CD4-positive, alpha-beta T cell treated with Interleukin-21 for 1 hour (primary cell): ENCODE measurements at regions not wholly inside any gene's neighbourhood (a gene's known extent, or its start where the extent isn't known, plus 50 kb on each side); places are given as distances from the start of the nearest gene placed in this dataset.
"Not testable (repeated sequence)": the region's sequence is repeated elsewhere in the genome, so short reads cannot be mapped to it uniquely, and the experiment has no call there.

Experiments used
- DNase-seq: peaks from one replicate; pipeline ENCODE4 v3.0.0-alpha.2; 2020

- DNase-seq, result no peak
These were observed 687.7 kb upstream of the ARRDC3 start for GRCh38 chr5:92070786-92071185.

- DNase-seq, result no peak
These were observed 681.9 kb upstream of the ARRDC3 start for GRCh38 chr5:92064993-92065392.

GRCh38 chr5:92051741-92052140, 668.6 kb upstream of the ARRDC3 start:
- DNase-seq, result no peak

DNA sequence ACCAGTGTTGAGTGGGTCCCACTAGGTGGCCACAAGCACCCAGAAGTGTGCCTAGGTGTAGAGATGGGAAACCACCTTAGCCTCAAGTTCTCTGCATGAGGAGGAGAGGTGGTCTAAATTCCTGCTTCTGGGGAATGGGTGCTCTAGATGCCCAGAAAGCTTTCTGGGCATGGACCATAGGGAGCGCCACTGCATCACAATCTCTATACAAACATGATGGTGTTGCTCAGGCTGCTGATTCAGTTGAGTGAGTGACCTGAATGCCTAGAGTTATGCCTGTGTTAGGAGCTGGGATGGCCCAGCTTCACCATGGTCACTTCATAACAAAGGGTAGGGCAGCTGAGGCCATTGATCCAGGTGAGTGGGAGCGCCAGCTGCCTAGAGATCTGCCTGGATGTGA, 667.9 kb upstream of the ARRDC3 start:
- no peak for DNase-seq

- no peak for DNase-seq
These were observed 659.0 kb upstream of the ARRDC3 start for GRCh38 chr5:92041911-92042660.

DNA sequence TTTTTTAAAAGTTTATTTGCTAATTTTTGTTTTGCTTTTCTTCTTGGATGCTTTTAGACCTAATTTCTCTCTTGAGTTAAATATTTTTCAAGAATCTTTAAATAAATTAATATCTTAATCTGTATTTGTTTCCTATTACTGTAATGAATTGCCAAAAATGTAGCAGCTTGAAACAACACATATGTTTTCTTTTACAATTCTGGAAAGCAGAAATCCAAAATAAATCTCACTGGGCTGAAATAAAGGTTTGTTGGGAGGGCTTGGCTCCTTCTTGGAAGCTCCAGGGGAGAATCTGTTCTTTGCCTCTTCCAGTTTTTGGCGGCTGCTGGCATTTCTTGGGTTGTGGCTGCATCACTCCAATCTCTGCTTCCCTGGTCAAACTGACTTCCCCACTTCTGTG, 658.1 kb upstream of the ARRDC3 start:
- DNase-seq, result no peak

- not testable (repeated sequence) for DNase-seq
These were observed 646.7 kb upstream of the ARRDC3 start for GRCh38 chr5:92029792-92030191.

DNA sequence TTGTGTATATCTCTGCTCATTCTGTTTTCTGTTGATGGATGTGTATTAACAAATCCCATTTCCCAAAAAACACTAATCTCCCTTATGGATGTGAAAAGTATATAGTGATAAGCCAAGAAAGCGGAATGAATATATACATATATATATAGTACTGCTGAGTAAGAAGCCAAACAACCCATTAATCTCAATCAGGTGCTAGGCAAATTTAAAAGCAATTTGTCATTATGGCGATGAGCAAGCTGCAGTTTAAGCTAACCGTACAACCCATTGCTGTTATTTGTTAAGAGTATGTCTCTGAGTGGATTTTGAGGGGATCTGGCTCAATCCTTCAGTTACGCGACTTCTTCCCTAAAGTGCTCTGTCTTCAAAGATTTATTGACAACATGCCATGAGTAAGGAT, 640.4 kb upstream of the ARRDC3 start:
- DNase-seq, result no peak

GRCh38 chr5:92023141-92023471, 640.0 kb upstream of the ARRDC3 start:
- DNase-seq, result no peak

DNA sequence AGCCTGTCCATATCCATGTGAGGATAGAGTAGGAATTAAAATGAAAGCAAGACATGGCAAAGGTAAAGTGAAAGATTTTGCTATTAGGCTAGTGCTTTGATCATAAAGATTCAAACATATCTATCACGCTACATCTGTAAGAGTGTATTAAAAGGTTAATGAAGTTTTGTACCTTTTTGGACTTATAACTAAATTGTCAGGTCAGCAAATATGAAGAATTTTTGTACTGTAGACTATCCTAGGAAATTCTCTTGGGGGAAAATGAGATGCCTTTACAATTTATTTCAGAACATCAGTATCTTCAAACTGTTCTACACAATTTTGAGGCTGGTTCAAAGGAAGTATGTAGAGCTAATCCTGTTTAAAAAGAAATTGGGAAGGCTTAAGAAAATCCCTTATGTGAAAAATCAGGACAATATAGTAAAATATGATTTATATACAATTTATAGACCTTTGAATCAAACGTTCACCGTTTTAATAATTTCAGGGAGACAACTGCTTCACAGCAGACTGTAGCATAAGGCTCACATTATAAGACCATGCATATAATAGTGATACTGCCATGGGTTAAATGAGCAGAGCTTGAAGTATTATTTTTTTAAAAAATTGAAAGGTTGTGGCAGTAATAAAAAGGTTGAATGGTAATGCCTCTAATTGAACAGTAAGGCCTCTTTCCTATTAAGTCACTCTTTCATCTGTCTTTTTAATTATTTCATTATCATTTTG, 639.5 kb upstream of the ARRDC3 start:
- no peak for DNase-seq

DNA sequence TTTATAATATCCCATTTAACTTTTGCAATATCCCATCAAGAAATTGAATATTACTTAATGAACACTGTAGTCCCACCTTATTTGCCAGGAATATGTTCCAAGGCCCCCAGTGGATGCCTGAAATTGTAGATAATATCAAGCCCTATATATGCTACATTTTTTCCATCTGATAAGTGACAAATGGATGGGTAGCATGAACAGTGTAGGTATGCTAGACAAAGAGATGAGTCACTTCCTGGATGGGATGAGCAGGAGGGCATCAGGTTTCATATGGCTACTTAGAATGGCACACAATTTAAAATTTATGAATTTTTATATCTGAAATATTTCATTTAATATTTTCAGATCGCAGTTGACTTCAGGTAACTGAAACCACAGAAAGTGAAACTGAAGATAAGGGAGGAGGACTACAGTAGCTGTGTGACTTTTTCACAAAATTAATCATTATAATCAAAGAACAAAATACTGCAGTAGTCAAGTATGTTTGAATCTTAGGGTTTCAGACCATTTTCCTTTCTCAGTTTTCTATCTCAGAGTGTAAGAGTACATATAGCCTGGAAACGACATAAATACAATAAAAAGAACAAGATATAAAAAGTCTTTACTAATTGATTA, 636.4 kb upstream of the ARRDC3 start:
- DNase-seq, result no peak

DNA sequence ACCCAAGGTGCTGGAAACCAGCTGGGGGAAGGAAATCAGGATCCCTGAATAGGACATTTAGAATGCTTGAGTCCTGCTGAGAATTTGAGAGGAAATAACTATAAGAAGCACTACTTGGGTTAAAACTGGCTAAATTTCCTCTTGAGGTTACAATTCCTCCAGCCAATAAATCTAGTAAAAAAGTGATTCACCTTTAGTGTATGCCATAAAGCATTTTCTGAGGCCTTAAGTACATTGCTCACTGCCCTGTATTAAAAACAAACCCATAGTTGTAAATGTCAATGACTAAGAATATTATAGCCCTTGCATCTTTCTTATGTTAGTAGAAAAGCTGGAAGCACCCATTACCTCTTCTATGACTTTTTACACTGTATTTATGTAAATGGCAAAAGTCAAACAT, 634.7 kb upstream of the ARRDC3 start:
- no peak for DNase-seq

DNA sequence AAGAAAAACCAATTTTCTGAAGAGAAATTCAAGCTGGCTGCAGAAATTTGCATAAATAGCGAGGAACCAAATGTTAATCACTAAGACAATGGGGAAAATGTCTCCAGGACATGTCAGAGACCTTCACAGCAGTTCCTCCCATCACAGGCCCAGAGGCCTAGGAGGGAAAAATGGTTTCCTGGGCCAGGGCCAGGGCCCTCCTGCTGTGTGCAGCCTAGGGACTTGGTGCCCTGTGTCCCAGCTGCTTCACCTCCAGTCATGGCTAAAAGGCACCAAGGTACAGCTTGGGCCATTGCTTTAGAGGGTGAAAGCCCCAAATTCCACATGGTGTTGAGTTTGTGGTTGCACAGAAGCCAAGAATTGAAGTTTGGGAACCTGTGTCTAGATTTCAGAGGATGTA, 628.7 kb upstream of the ARRDC3 start:
- not testable (repeated sequence) for DNase-seq

GRCh38 chr5:92003806-92004205, 620.7 kb upstream of the ARRDC3 start:
- no peak for DNase-seq

DNA sequence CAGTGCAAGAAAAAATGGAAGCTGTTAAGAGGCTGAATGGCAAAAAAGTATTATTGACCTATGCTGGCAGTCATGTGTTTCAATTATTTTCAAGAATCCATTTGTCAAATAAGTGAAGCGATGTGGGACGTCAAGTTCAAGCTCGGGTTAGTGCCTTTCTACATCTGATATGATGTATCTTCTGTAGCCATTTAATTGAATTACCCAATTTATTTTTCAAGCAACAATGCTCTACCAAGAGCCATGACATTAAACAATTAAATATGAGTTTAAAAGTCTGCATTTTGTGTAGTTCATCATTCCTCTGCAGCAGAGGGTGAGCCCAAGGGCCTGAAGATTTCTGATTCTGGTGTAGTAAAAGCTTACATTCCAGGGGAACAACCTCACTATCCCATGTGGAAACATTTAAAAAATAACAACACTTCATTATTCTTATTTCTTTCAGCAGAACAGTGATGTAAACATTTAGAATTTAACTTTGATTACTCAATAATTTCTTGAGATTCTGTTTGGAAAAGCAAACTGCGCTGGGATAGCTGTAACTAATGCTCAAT, 619.7 kb upstream of the ARRDC3 start:
- DNase-seq, result no peak

- no peak for DNase-seq
These were observed 615.7 kb upstream of the ARRDC3 start for GRCh38 chr5:91998774-91999173.

GRCh38 chr5:91983869-91984268, 600.8 kb upstream of the ARRDC3 start:
- DNase-seq, result no peak

DNA sequence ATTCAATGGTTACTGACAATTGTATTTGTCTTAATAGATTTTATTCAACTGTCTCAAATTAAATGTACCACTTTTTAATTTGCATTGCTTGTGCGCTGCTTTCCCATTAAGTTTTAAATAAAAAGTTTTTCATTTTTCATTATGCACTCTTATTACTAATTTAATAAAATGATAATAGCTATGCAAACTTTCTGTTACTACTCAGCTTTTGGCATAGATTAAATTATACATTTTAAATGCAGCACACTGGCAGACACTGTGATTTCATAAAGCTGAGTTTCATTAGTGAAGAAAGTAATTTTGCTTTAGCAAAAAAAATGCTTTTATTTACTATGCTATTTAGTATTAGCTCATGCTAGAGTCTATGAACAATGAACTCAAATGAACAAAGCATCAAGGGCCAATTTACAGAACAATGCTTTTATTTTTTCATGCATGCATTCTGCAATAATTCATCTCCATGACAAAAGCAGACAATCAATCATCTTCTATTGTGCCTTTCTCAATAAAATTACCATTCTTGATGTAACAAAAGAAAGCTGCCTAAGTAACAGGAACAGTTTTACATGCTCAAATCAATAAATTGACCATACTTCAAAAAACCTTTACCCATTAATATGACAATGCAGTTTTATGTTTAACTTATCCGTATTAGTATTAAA, 595.2 kb upstream of the ARRDC3 start:
- DNase-seq, result no peak

DNA sequence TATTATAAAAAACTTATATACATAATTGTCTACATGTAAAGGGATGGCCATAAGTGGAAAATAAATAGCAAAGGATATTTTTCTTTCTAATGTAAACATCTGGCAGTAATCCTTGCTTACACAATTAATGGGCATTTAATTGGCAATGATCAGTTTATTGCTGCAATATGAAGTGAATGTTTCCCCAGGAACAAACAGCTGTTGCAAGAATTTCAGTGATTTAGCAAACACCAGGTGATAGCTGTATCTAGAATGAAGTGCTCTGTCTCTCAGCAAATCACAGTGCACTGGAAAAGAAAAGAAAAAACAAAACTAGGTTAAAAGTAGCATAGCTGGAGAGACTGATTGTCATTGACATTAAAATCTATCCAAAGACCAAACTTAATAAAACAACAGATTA, 594.5 kb upstream of the ARRDC3 start:
- DNase-seq, result no peak

- DNase-seq, result no peak
These were observed 593.3 kb upstream of the ARRDC3 start for GRCh38 chr5:91976451-91976850.

DNA sequence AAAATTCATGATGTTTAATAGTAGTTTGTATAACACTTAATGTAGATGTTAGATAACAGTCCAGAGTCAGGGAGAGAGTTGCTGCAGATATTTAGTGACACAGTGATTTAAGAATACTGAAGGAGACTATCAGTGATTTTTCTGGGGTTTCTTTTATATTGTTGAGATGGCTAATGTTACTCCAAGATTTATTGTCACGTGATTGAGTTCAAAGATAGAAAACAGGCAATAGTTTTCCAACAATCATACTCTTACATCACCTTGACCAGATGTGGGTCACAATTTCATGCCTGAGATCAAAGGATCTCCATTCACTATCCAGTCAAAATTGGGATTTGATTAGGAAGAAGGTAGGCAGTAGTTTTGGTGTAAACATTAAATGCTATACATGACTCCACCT, 580.0 kb upstream of the ARRDC3 start:
- no peak for DNase-seq

DNA sequence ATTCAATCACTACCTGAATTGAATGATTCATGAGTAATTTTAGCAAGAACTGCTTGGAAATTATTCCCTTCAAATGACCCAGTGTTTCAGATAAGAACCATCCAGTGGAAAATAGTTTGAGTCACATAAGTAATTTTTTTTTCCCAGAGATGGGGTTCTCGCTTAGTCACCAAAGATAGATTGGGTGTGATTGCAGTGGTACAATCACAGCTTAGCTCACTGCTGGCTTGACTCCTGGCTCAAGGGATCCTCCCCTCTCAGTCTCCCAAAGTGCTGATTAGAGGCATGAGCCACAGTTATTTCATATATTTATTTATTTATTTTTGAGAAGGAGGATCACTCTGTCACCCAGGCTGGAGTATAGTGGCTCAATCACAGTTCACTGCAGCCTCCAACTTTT, 574.5 kb upstream of the ARRDC3 start:
- no peak for DNase-seq

DNA sequence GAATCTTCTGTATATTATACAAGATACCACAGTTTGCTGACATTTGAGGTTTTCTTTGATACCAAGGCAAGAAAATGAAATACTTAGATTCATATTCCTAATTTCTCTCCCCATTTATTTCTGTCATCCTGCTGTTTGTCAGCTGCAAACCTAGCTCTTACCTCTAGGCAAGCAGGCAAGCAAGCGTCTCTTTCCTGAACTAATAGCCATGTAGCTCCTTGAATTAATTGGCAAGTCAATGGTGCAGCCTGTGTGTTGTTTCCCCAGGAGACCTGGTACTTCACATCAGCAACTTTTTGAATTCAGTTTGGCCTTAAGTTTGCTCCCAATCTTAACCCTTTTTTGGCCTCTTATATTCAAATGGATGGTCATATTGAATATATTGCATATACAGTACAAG, 573.6 kb upstream of the ARRDC3 start:
- no peak for DNase-seq

GRCh38 chr5:91955610-91956009, 572.5 kb upstream of the ARRDC3 start:
- no peak for DNase-seq
